ENCODE measurements at regions not wholly inside any gene's neighbourhood (a gene's known extent, or its start where the extent isn't known, plus 50 kb on each side); places are given as distances from the start of the nearest gene placed in this dataset.

GRCh38 chr5:175765858-175766257 lies 105.5 kb upstream of the CPLX2 start:
- no peak for DNase-seq (ENCODE audit: low read depth)
- H3K4me3 ChIP-seq (ENCODE audit: low read length): no peak overlapping the region
- no peak for TF ChIP-seq CTCF (conservative IDR thresholded peaks at IDR 0.05; ENCODE audit: low read length)

- H3K4me3 ChIP-seq (ENCODE audit: low read length): no peak overlapping the region
- no peak for DNase-seq (ENCODE audit: low read depth)
- no peak for TF ChIP-seq CTCF (conservative IDR thresholded peaks at IDR 0.05; ENCODE audit: low read length)
Observed at GRCh38 chr5:175766963-175767362, 104.4 kb upstream of the CPLX2 start.

- H3K4me3 ChIP-seq (ENCODE audit: low read length): no peak overlapping the region
- no peak for TF ChIP-seq CTCF (conservative IDR thresholded peaks at IDR 0.05; ENCODE audit: low read length)
- DNase-seq (ENCODE audit: low read depth): no peak
Observed at GRCh38 chr5:175772747-175773533, 98.4 kb upstream of the CPLX2 start.

- no peak overlapping the region for H3K4me3 ChIP-seq (ENCODE audit: low read length)
- DNase-seq (ENCODE audit: low read depth): no peak
- TF ChIP-seq CTCF (conservative IDR thresholded peaks at IDR 0.05; ENCODE audit: low read length): no peak
Observed at GRCh38 chr5:175773534-175774070, 97.8 kb upstream of the CPLX2 start.

- no peak for TF ChIP-seq CTCF (conservative IDR thresholded peaks at IDR 0.05; ENCODE audit: low read length)
- no peak for DNase-seq (ENCODE audit: low read depth)
Observed at GRCh38 chr5:175775416-175775815, 96.0 kb upstream of the CPLX2 start.

GRCh38 chr5:175778951-175779503 lies 92.4 kb upstream of the CPLX2 start:
- H3K4me3 ChIP-seq (ENCODE audit: low read length): no peak overlapping the region
- TF ChIP-seq CTCF (conservative IDR thresholded peaks at IDR 0.05; ENCODE audit: low read length): no peak
- no peak for DNase-seq (ENCODE audit: low read depth)

More at GRCh38 chr5:175775416-175775815, 96.0 kb upstream of the CPLX2 start:
- no peak overlapping the region for H3K4me3 ChIP-seq (ENCODE audit: low read length)

- no peak for TF ChIP-seq CTCF (conservative IDR thresholded peaks at IDR 0.05; ENCODE audit: low read length)
- H3K4me3 ChIP-seq (ENCODE audit: low read length): no peak overlapping the region
- DNase-seq (ENCODE audit: low read depth): no peak
Observed at GRCh38 chr5:175783739-175784138, 87.6 kb upstream of the CPLX2 start.

All from AG10803 (cell line).